GM19324 (cell line): ENCODE measurements at regions not wholly inside any gene's neighbourhood (a gene's known extent, or its start where the extent isn't known, plus 50 kb on each side); places are given as distances from the start of the nearest gene placed in this dataset.

Experiments
- ATAC-seq: cut with Tn5 transposase; IDR thresholded peaks from one replicate; pipeline ENCODE4 v1.9.1; 2021; ENCODE audit warnings: mild to moderate bottlenecking, moderate library complexity; ENCODE audit not compliant: unreplicated experiment, low FRiP score

- ATAC-seq = no peak
Observed at GRCh38 chr11:115674937-115675544, 170.8 kb upstream of the CADM1 start.

- ATAC-seq = no peak
Observed at GRCh38 chr11:115674176-115674936, 170.1 kb upstream of the CADM1 start.

- ATAC-seq = no peak
Observed at GRCh38 chr11:115673720-115674119, 169.5 kb upstream of the CADM1 start.

GRCh38 chr11:115672999-115673411, 168.8 kb upstream of the CADM1 start:
- no peak for ATAC-seq

- ATAC-seq = no peak
Observed at GRCh38 chr11:115672412-115672811, 168.2 kb upstream of the CADM1 start.

- ATAC-seq = no peak
Observed at GRCh38 chr11:115670538-115671205, 166.5 kb upstream of the CADM1 start.

GRCh38 chr11:115665958-115666357, 161.7 kb upstream of the CADM1 start:
- ATAC-seq = no peak

GRCh38 chr11:115665175-115665821, 161.1 kb upstream of the CADM1 start:
- no peak for ATAC-seq

- no peak for ATAC-seq
Observed at GRCh38 chr11:115664313-115664712, 160.1 kb upstream of the CADM1 start.

- ATAC-seq = no peak
Observed at GRCh38 chr11:115663790-115664189, 159.6 kb upstream of the CADM1 start.

- ATAC-seq = no peak
Observed at GRCh38 chr11:115660030-115660805, 156.0 kb upstream of the CADM1 start.

- ATAC-seq = no peak
Observed at GRCh38 chr11:115659061-115659963, 155.1 kb upstream of the CADM1 start.

- ATAC-seq = no peak
Observed at GRCh38 chr11:115657586-115657985, 153.4 kb upstream of the CADM1 start.

GRCh38 chr11:115656669-115657068, 152.5 kb upstream of the CADM1 start:
- no peak for ATAC-seq

GRCh38 chr11:115656041-115656440, 151.8 kb upstream of the CADM1 start:
- no peak for ATAC-seq

GRCh38 chr11:115654792-115655191, 150.6 kb upstream of the CADM1 start:
- ATAC-seq = no peak

GRCh38 chr11:115653926-115654325, 149.7 kb upstream of the CADM1 start:
- ATAC-seq = no peak

- no peak for ATAC-seq
Observed at GRCh38 chr11:115653076-115653475, 148.9 kb upstream of the CADM1 start.

GRCh38 chr11:115652496-115652895, 148.3 kb upstream of the CADM1 start:
- ATAC-seq = no peak
